Heart left ventricle (tissue), 16 donors: ENCODE measurements at regions not wholly inside any gene's neighbourhood (a gene's known extent, or its start where the extent isn't known, plus 50 kb on each side); places are given as distances from the start of the nearest gene placed in this dataset.

Experiments
- ATAC-seq, 4 donors: fragments of 200-7000 bp; cut with Tn5 transposase; one replicate each; pipeline ENCODE4 v1.9.1; 2020 to 2022; ENCODE audit warnings: moderate library complexity in 4 of 4, mild to moderate bottlenecking in 3 of 4, moderate number of reproducible peaks in 1 of 4
- DNase-seq, 5 donors: peaks; one replicate each; pipeline ENCODE4 v3.0.0-alpha.2; 2020
- H3K27ac ChIP-seq, 12 donors: fragments of 200-600 bp; sonication (generic) in 4 of 12; one replicate each; pipeline versions ENCODE4 v1.5.0 to v1.8.0; 2016 to 2022; ENCODE audit warnings: mild to moderate bottlenecking in 2 of 12
- H3K27me3 ChIP-seq, 9 donors: fragments of 200-600 bp; sonication (generic) in 2 of 9; one replicate each; pipeline versions ENCODE4 v1.5.1 to v1.8.0; 2016 to 2022; ENCODE audit warnings: mild to moderate bottlenecking in 3 of 9
- H3K36me3 ChIP-seq, 9 donors: fragments of 200-600 bp; sonication (generic) in 2 of 9; one replicate each; pipeline versions ENCODE4 v1.5.0 to v1.8.0; 2018 to 2022; ENCODE audit warnings: mild to moderate bottlenecking in 2 of 9
- H3K4me1 ChIP-seq, 12 donors: fragments of 200-600 bp; sonication (generic) in 4 of 12; one replicate each; pipeline versions ENCODE4 v1.5.0 to v1.8.0; 2016 to 2022; ENCODE audit warnings: mild to moderate bottlenecking in 3 of 12
- H3K4me3 ChIP-seq, 12 donors: fragments of 200-600 bp; sonication (generic) in 4 of 12; one replicate each; pipeline versions ENCODE4 v1.5.0 to v1.8.0; 2017 to 2022; ENCODE audit warnings: mild to moderate bottlenecking in 9 of 12, moderate library complexity in 4 of 12
- H3K9me3 ChIP-seq, 12 donors: fragments of 200-600 bp; sonication (generic) in 4 of 12; one replicate each; pipeline versions ENCODE4 v1.5.0 to v1.8.0; 2016 to 2022; ENCODE audit warnings: mild to moderate bottlenecking in 1 of 12
- POLR2A ChIP-seq, 2 donors: fragments of 450-650 bp; IDR thresholded peaks; one replicate each; pipeline ENCODE4 v1.6.1; 2017; ENCODE audit warnings: antibody characterized with exemption in 2 of 2, mild to moderate bottlenecking in 2 of 2, moderate library complexity in 2 of 2
- WGBS, 4 donors: extraction: QIAGEN DNeasy Blood & Tissue Kit in 2 of 4; methylation state at CpG; one replicate each; pipeline versions ENCODE4 v1.1.5 to v1.1.7; 2013 to 2018; 5-methylcytosine and 5-hydroxymethylcytosine counted together
- intact Hi-C, 10 donors: fragments of 100-400 bp; cut with DNase I; formaldehyde crosslinking; loops; one replicate each; pipeline versions ENCODE4 v1.11.1 to v1.14.2; 2022
- TF ChIP-seq, protein P1 (sequence below), 12 donors: fragments of 200-600 bp; sonication (generic) in 4 of 12; IDR thresholded peaks; one replicate each; pipeline versions ENCODE4 v1.5.0 to v1.8.0; 2018 to 2022; ENCODE audit warnings: antibody characterized with exemption in 12 of 12, mild to moderate bottlenecking in 5 of 12
- donor health status: ischemic (EF 13 %, LVEDD 7.1; RV severe dilation, severe dysfunction).
- donor health status: healthy with polysubstance abuse.
- donor health status: DM: no; HTN: yes; CAD: no.
- donor health status: DM: no; HTN: no; CAD: no.
- donor health status: ischemic (EF 25% LVEDD 6.9; RV normal size, moderate dysfunction).
- donor health status: ischemic (EF 25% LVEDD 5.7; RV mildly dilated, moderate dysfunction).
- donor health status: healthy.
- donor health status: DM: yes; HTN: yes; CAD: no.
- donor health status: ischemic (EF 35%, LVEDD 5.7; RV mildly dilated, moderate dysfunction).
- donor health status: nonischemic (EF 11% LVEDD 7.7; RV severe dilation, severe dysfunction).
- donor health status: DM: yes; HTN: yes; CAD: no.
- donor health status: PGD.
- donor health status: ischemic (EF 29% LVEDD 5.4; RV normal size, mild dysfunction).
- donor health status: nonischemic (EF 23%, LVEDD 6.1; RV moderate dilation, normal function).

- no peak for DNase-seq
- intact Hi-C loops = loop anchor here in 2 of 10 donors (10.0 kb wide), 2 partner anchors 87 to 123 kb away; no protein-coding TSS in a partner anchor
- no peaks in the 10 kb centered on the region for H3K27me3 ChIP-seq
These were observed 142.2 kb upstream of the MRPS22 start for GRCh38 chr3:139201446-139202225.

DNA sequence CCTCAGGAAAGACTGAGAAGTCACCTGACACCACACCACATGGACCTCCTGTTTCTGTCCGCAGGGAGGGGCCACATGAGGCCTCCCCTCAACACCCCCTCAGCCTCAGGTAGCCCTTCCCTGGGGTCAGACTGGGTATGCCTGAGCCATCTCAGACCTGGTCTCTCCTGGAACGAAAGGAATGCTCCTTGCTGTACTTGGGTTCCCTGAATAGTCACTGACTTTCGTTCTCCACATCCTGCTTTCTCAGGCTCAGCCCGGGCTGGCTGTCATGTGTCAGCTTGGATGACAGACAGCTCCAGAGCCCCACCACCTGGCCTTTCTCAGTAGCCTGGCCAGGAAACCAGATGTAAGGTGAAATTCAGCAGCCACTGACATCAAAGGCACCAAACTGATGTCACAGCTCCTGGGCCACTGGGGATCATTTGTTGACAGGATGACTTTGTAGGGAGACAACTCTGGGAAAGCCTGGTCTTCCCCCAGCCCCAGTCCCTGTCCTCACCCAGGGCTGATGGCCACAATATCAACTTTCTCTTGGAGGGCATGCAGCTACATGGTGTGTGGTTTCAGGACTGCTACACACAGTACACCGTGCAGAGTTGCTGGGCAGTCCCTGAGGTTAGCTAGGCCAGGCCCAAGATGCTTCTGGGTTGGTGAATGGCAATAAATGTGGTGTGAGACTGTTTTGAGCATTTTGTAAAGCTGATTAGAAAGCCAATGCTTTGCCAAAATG lies 141.4 kb upstream of the MRPS22 start:
- intact Hi-C loops = loop anchor here in 2 of 10 donors (10.0 kb wide), 2 partner anchors 88 to 122 kb away; no protein-coding TSS in a partner anchor
- no peaks in the 10 kb centered on the region for H3K9me3 ChIP-seq

More at GRCh38 chr3:139201446-139202225, 142.2 kb upstream of the MRPS22 start:
- Histone ChIP-seq H3K27ac (no peak overlapping the region), H3K36me3 (no peaks in the 10 kb centered on the region), H3K9me3 (peaks cover 0 to under 1% (median 0%) of the 10 kb centered on the region in 12 donors), H3K4me1 (peaks cover 0 to 4% (median 0%) of the 10 kb centered on the region in 12 donors), H3K4me3 (no peak overlapping the region)
- 81 to 84% (median 83%) methylated on average over 7 of the region's 7 CpGs for WGBS, 4 donors
- no peak for ATAC-seq
- TF ChIP-seq, protein P1, sequence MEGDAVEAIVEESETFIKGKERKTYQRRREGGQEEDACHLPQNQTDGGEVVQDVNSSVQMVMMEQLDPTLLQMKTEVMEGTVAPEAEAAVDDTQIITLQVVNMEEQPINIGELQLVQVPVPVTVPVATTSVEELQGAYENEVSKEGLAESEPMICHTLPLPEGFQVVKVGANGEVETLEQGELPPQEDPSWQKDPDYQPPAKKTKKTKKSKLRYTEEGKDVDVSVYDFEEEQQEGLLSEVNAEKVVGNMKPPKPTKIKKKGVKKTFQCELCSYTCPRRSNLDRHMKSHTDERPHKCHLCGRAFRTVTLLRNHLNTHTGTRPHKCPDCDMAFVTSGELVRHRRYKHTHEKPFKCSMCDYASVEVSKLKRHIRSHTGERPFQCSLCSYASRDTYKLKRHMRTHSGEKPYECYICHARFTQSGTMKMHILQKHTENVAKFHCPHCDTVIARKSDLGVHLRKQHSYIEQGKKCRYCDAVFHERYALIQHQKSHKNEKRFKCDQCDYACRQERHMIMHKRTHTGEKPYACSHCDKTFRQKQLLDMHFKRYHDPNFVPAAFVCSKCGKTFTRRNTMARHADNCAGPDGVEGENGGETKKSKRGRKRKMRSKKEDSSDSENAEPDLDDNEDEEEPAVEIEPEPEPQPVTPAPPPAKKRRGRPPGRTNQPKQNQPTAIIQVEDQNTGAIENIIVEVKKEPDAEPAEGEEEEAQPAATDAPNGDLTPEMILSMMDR (IDR thresholded peaks at IDR 0.05) = no peak

GRCh38 chr3:139202959-139203349 lies 140.9 kb upstream of the MRPS22 start:
- 36 to 51% (median 43%) methylated on average over 1 of the region's 1 CpG for WGBS, 4 donors
- intact Hi-C loops = loop anchor here in 2 of 10 donors (10.0 kb wide), 2 partner anchors 88 to 122 kb away; no protein-coding TSS in a partner anchor
- TF ChIP-seq, protein P1 (IDR thresholded peaks at IDR 0.05) = no peak
- peaks cover 0 to 4% (median 0%) of the 10 kb centered on the region in 12 donors for H3K4me1 ChIP-seq
- ATAC-seq (no peak), DNase-seq (no peak)
- no peaks in the 10 kb centered on the region for H3K36me3 ChIP-seq
- no peak overlapping the region for H3K27ac ChIP-seq
- H3K9me3 ChIP-seq = no peaks in the 10 kb centered on the region
- no peak overlapping the region for H3K4me3 ChIP-seq
- no peaks in the 10 kb centered on the region for H3K27me3 ChIP-seq

More for the DNA sequence above, 141.4 kb upstream of the MRPS22 start:
- no peaks in the 10 kb centered on the region for H3K27me3 ChIP-seq
- 27 to 39% (median 31%) methylated on average over 4 to 5 of the region's 5 CpGs for WGBS, 4 donors
- no peak overlapping the region for H3K27ac ChIP-seq
- no peak overlapping the region for H3K4me3 ChIP-seq
- peaks cover 0 to 4% (median 0%) of the 10 kb centered on the region in 12 donors for H3K4me1 ChIP-seq
- DNase-seq = peak in 2 of 5 donors; percentile 20 to 41
- TF ChIP-seq POLR2A (IDR thresholded peaks at IDR 0.05) = no peak
- TF ChIP-seq, protein P1 (IDR thresholded peaks at IDR 0.05) = peak in 4 of 12 donors; percentile 15 to 37 (median 22)
- H3K36me3 ChIP-seq = no peaks in the 10 kb centered on the region
- ATAC-seq = peak in 3 of 4 donors; percentile 41 to 72 (median 49)

DNA sequence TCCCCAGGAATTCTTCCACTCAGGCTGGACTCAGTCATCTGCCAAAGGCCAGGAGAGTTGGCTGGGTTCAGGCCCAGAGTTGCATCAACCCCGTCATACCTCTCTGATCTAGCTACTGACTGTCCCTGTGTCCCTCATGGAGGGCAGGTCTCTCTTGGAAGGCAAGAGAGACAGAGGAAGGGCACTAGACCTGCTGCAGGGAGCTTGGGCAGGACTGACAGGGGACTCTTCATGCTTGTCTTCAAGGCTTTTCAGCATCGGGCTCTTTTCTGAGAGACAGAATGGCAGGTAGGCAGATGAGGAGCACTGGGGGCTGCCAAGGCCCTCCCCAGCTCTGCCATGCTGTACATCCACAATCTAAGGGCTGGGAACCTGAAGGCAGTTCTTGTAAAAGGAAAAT lies 140.1 kb upstream of the MRPS22 start:
- no peaks in the 10 kb centered on the region for H3K9me3 ChIP-seq
- no peaks in the 10 kb centered on the region for H3K36me3 ChIP-seq
- H3K4me3 ChIP-seq = no peak overlapping the region
- no peaks in the 10 kb centered on the region for H3K27me3 ChIP-seq
- intact Hi-C loops = loop anchor here in 2 of 10 donors (10.0 kb wide), 2 partner anchors 89 to 121 kb away; no protein-coding TSS in a partner anchor
- TF ChIP-seq, protein P1 (IDR thresholded peaks at IDR 0.05) = no peak
- no peak for TF ChIP-seq POLR2A (IDR thresholded peaks at IDR 0.05)
- H3K4me1 ChIP-seq = peaks cover 0 to 4% (median 0%) of the 10 kb centered on the region in 12 donors
- H3K27ac ChIP-seq = no peak overlapping the region
- ATAC-seq (no peak), DNase-seq (no peak)
- 89 to 100% (median 93%) methylated on average over 1 to 2 of the region's 2 CpGs for WGBS, 4 donors
